GM10248 (cell line): ENCODE measurements at regions not wholly inside any gene's neighbourhood (a gene's known extent, or its start where the extent isn't known, plus 50 kb on each side); places are given as distances from the start of the nearest gene placed in this dataset.

Experiments
- CTCF ChIA-PET: fragments of 300-600 bp; sonication (Branson Sonifier 250); formaldehyde crosslinking; extraction: SDS; loops from one replicate; lab custom pipeline; 2021; ENCODE audit warnings: antibody characterized with exemption; lab: Yijun Ruan, JAX
- POLR2A ChIA-PET: fragments of 350-650 bp; sonication (Branson Sonifier 250); formaldehyde crosslinking; extraction: SDS; loops from one replicate; lab custom pipeline; 2020; ENCODE audit warnings: antibody characterized with exemption; lab: Yijun Ruan, JAX
- DNase-seq: peaks from one replicate; pipeline ENCODE4 v3.0.0; 2012; ENCODE audit errors: extremely low spot score
- TF ChIP-seq, protein P1 (sequence below): IDR thresholded peaks from 2 replicates; pipeline ENCODE4 v1.5.1; 2012; ENCODE audit warnings: mild to moderate bottlenecking, low read depth; ENCODE audit errors: extremely low read depth, missing control alignments, control extremely low read depth

- ChIA-PET CTCF (no interaction called here), POLR2A (no interaction called here)
- TF ChIP-seq, protein P1, sequence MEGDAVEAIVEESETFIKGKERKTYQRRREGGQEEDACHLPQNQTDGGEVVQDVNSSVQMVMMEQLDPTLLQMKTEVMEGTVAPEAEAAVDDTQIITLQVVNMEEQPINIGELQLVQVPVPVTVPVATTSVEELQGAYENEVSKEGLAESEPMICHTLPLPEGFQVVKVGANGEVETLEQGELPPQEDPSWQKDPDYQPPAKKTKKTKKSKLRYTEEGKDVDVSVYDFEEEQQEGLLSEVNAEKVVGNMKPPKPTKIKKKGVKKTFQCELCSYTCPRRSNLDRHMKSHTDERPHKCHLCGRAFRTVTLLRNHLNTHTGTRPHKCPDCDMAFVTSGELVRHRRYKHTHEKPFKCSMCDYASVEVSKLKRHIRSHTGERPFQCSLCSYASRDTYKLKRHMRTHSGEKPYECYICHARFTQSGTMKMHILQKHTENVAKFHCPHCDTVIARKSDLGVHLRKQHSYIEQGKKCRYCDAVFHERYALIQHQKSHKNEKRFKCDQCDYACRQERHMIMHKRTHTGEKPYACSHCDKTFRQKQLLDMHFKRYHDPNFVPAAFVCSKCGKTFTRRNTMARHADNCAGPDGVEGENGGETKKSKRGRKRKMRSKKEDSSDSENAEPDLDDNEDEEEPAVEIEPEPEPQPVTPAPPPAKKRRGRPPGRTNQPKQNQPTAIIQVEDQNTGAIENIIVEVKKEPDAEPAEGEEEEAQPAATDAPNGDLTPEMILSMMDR: no peak
- DNase-seq: no peak
Measured at GRCh38 chr2:138187221-138187620, 222.9 kb downstream of the HNMT start.

- POLR2A ChIA-PET: no interaction called here
- CTCF ChIA-PET: interaction anchor here (1.5 kb wide), 1 partner anchor 7 kb away, joined by 4 read pairs; no protein-coding TSS in a partner anchor
Measured at GRCh38 chr2:138190999-138191398, 226.7 kb downstream of the HNMT start.

GRCh38 chr2:138193416-138194213 is 229.3 kb downstream of the HNMT start:
- DNase-seq: no peak
- TF ChIP-seq, protein P1: no peak
- ChIA-PET POLR2A (no interaction called here), CTCF (interaction anchor here (1.2 kb wide), 1 partner anchor 16 kb away, joined by 4 read pairs; no protein-coding TSS in a partner anchor)

More at GRCh38 chr2:138190999-138191398, 226.7 kb downstream of the HNMT start:
- TF ChIP-seq, protein P1: no peak
- no peak for DNase-seq

- POLR2A ChIA-PET: no interaction called here
- no peak for DNase-seq
- TF ChIP-seq, protein P1: no peak
- CTCF ChIA-PET: no interaction called here
Measured at GRCh38 chr2:138201286-138201685, 237.0 kb downstream of the HNMT start.

GRCh38 chr2:138202762-138203161 is 238.5 kb downstream of the HNMT start:
- ChIA-PET POLR2A (no interaction called here), CTCF (no interaction called here)
- TF ChIP-seq, protein P1: no peak
- no peak for DNase-seq

GRCh38 chr2:138205281-138205680 is 241.0 kb downstream of the HNMT start:
- TF ChIP-seq, protein P1: no peak
- CTCF ChIA-PET: no interaction called here

More at GRCh38 chr2:138205281-138205680, 241.0 kb downstream of the HNMT start:
- POLR2A ChIA-PET: no interaction called here
- DNase-seq: no peak
